Fibroblast of the aortic adventitia (primary cell): ENCODE measurements at regions not wholly inside any gene's neighbourhood (a gene's known extent, or its start where the extent isn't known, plus 50 kb on each side); places are given as distances from the start of the nearest gene placed in this dataset.
"Not testable (repeated sequence)": the region's sequence is repeated elsewhere in the genome, so short reads cannot be mapped to it uniquely, and the experiment has no call there.

Source experiments
- DNase-seq: peaks from one replicate; pipeline ENCODE4 v3.0.0-alpha.2; 2010; ENCODE audit warnings: low read depth
- H3K4me3 ChIP-seq: 2 replicates; pipeline ENCODE4 v1.5.1; 2011; ENCODE audit warnings: low read depth, mild to moderate bottlenecking, control low read depth, low read length, moderate library complexity
- TF ChIP-seq, protein P1 (sequence below): IDR thresholded peaks from 2 replicates; pipeline ENCODE4 v1.5.1; 2011; ENCODE audit warnings: mild to moderate bottlenecking, low read length, control low read depth, inconsistent platforms; ENCODE audit not compliant: insufficient read depth

DNA sequence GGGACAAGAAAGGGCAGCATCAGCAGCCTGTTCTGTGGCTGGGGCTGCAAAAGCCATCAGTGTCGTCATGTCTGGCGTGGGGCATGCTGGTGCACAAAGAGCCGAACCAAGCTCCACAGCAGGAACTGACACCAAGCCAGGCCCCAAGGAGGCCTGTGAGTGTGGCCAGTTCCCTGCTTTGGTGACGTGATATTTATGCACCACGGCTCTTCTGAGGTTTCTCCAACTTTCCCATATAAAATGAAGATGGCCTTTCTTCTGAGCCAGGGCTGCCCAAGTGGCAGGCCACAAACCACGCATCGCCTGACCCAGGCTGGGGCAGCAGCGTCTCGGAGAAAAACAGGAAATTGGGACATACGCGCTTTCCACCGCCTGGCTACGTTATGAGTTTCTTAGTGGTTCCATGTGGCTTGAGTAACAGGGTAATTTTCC is 109.9 kb downstream of the RIN2 start:
- DNase-seq, result no peak
- H3K4me3 ChIP-seq, result no peak overlapping the region
- TF ChIP-seq, protein P1, sequence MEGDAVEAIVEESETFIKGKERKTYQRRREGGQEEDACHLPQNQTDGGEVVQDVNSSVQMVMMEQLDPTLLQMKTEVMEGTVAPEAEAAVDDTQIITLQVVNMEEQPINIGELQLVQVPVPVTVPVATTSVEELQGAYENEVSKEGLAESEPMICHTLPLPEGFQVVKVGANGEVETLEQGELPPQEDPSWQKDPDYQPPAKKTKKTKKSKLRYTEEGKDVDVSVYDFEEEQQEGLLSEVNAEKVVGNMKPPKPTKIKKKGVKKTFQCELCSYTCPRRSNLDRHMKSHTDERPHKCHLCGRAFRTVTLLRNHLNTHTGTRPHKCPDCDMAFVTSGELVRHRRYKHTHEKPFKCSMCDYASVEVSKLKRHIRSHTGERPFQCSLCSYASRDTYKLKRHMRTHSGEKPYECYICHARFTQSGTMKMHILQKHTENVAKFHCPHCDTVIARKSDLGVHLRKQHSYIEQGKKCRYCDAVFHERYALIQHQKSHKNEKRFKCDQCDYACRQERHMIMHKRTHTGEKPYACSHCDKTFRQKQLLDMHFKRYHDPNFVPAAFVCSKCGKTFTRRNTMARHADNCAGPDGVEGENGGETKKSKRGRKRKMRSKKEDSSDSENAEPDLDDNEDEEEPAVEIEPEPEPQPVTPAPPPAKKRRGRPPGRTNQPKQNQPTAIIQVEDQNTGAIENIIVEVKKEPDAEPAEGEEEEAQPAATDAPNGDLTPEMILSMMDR, result no peak

DNA sequence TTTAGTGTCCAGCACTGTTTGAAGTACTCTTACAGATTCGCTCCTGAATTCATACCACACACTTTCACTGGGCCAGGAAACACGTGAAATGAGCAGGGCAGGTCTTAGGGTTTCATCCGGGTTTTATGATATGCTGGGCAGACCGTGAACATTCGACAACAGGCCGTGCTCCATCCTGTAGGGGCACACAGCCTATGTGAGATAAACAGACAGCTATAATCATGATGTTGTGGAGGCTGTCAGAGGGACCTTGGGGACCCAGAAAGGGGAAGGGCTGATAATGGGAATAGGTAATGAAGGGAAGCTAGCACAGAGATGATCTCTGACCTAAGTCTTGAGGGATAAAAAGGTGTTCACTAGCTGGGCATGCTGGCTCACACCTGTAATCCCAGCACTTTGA is 110.4 kb downstream of the RIN2 start:
- no peak overlapping the region for H3K4me3 ChIP-seq
- DNase-seq, result no peak
- TF ChIP-seq, protein P1, result no peak

DNA sequence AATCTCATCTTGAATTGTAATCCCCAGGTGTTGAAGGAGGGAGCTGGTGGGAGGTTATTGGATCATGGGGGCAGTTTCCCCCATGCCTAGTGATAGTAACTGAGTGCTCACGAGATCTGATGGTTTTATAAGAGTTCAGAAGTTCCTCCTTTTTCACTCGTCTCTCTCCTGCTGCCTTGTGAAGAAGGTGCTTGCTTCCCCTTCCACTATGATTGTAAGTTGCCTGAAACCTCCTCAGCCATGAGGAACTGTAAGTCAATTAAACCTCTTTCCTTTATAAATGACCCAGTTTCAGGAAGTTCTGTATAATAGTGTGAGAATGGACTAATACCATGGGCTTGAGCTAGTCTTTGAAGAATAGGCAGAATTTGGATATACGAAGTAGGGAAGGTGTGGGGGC is 113.9 kb downstream of the RIN2 start:
- DNase-seq, result no peak
- TF ChIP-seq, protein P1, result no peak
- no peak overlapping the region for H3K4me3 ChIP-seq

DNA sequence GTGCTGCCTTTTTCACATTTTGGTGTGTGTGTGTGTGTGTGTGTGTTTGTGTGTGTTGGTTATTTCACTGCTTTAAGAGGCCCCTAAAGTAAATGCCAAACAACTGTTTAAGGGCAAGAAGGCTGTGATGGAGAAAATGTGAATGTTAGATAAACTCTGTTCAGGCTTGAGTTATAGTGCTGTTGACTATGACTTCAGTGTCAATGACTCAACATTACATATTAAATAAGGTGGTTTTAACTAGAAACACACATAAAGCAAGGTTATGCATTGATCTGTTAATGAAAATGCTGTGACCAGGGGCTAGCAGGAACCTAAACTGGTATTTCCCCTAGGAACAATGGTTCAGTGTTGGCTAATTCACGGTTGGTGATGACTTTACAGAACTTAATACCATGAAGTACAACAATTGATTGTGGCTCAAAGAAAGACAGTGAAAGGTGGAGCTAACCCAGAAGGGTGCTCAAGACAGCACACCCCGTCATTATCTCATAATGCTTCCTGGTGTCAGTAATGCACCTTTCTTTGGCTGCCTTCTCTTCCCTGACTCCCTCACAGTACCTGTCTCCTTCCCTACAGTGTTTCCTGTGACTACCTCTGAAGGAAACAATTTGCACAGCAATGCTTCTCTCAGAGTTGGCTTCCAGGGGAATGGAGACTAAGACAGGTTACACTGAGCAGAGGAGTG is 116.1 kb downstream of the RIN2 start:
- TF ChIP-seq, protein P1, result no peak
- H3K4me3 ChIP-seq, result no peak overlapping the region
- no peak for DNase-seq

DNA sequence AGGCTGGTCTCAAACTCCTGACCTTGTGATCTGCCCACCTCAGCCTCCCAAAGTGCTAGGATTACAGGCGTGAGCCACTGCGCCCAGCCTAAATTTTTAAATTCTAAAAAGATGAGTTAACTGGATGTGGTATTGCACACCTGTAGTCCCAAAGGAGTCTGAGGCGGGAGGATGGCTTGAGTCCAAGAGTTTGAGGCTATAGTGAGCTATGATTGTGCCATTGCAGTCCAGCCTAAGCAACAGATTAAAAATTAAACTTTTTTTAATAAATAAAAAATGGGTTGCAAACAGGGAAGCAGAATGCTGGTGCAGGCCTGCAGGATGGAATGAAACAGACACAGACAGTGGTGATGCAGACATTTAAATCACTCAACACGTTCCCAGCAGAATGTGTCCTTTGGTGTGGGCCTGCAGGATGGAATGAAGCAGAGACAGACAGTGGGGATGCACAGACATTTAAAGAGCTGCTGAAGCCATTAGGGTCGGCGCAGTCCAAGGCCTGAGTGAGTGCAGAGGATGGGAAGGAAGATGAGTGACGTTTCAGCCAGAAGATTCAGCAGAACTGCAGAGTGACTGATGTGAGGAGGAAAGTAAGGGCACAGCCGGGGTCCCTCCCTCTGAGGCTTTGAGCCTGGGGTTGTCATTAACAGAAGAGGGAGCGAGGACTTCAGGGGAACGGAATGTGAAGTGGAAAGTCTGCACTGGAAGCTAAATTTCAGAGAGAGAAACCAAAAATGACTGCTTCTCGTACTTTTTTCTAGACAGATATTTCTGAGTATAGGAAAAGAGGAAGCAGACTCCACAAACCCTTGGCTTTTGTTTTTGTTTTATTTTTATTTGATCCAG is 117.5 kb downstream of the RIN2 start:
- DNase-seq, result no peak
- TF ChIP-seq, protein P1, result no peak
- no peak overlapping the region for H3K4me3 ChIP-seq

DNA sequence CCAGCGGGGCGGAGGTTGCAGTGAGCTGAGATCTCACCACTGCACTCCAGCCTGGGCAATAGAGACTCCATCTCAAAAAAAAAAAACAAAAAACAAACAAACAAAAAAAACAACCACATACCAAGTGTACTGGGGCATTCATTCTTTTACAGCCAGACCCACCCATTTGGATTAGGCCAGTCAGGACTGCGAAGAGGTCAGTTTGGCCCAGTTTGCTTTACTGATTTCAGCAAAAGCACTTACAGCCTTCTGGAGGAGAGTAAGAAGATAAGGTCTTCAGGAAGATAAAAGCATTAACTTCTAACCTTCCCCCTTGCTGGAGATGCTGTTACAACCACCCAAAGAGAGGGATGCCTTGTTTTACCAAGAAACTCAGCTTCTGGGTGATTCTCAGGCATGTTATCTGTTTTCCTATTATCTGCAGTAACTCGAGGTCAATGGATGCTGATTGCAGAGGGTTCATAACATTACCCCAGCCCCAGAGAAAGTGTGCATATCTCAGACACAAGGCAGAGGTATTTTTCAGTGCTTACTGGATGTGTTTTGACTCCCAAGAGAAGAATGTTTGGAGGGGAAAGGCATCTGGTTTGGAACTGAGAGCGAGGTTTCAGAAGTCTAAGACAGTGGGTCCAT is 118.9 kb downstream of the RIN2 start:
- DNase-seq, result no peak
- TF ChIP-seq, protein P1, result no peak
- H3K4me3 ChIP-seq, result no peak overlapping the region

DNA sequence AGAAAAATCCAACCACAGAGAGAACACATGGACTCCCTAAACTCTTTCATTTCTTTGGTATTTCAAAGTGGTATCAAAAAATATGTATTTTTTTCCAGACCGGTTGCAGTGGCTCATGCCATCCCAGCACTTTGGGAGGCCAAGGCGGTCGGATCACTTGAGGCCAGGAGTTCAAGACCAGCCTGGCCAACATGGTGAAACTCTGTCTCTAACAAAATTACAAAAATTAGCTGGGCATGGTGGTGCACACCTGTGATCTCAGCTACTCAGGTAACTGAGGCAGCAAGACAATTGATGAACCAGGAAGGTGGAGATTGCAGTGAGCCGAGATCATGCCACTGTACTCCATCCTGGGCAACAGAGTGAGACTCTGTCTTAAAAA is 121.8 kb downstream of the RIN2 start:
- not testable (repeated sequence) for H3K4me3 ChIP-seq, DNase-seq
